Upper lobe of left lung (tissue), 6 donors: ENCODE measurements at regions not wholly inside any gene's neighbourhood (a gene's known extent, or its start where the extent isn't known, plus 50 kb on each side); places are given as distances from the start of the nearest gene placed in this dataset.

Source experiments
- ATAC-seq, 2 donors: fragments of 200-7000 bp; cut with Tn5 transposase; one replicate each; pipeline ENCODE4 v1.9.1; 2022; ENCODE audit warnings: mild to moderate bottlenecking in 2 of 2, moderate library complexity in 2 of 2; ENCODE audit not compliant: low FRiP score in 2 of 2
- DNase-seq, 2 donors: peaks; one replicate each; pipeline ENCODE4 v3.0.0-alpha.2; 2019 to 2020
- H3K27ac ChIP-seq, 4 donors: fragments of 200-600 bp; sonication (generic); one replicate each; pipeline ENCODE4 v1.5.1; 2016 to 2019
- H3K27me3 ChIP-seq, 4 donors: fragments of 200-600 bp; sonication (generic); one replicate each; pipeline ENCODE4 v1.5.1; 2017 to 2019
- H3K36me3 ChIP-seq, 4 donors: fragments of 200-600 bp; sonication (generic); one replicate each; pipeline ENCODE4 v1.5.1; 2016 to 2019
- H3K4me1 ChIP-seq, 4 donors: fragments of 200-600 bp; sonication (generic); one replicate each; pipeline ENCODE4 v1.5.1; 2018 to 2019
- H3K4me3 ChIP-seq, 4 donors: fragments of 200-600 bp; sonication (generic); one replicate each; pipeline ENCODE4 v1.5.1; 2017 to 2019; ENCODE audit warnings: mild to moderate bottlenecking in 2 of 4, moderate library complexity in 1 of 4
- H3K9me3 ChIP-seq, 4 donors: fragments of 200-600 bp; sonication (generic); one replicate each; pipeline ENCODE4 v1.5.1; 2018 to 2019
- CTCF ChIP-seq, 6 experiments: fragments of 450-650 bp in 4 of 6; fragments of 200-600 bp in 2 of 6; sonication (generic) in 2 of 6; IDR thresholded peaks; one replicate each; pipeline ENCODE4 v1.5.1; 2016 to 2019; ENCODE audit warnings: antibody characterized with exemption in 6 of 6
- EP300 ChIP-seq, 4 donors: sonication (generic); formaldehyde crosslinking; IDR thresholded peaks; one replicate each; pipeline ENCODE4 v1.5.1; 2017; ENCODE audit warnings: antibody characterized with exemption in 4 of 4, control low read depth in 2 of 4
- POLR2A ChIP-seq, 4 donors: fragments of 450-650 bp; IDR thresholded peaks; one replicate each; pipeline ENCODE4 v1.5.1; 2016 to 2017; ENCODE audit warnings: antibody characterized with exemption in 4 of 4, mild to moderate bottlenecking in 2 of 4
- POLR2AphosphoS5 ChIP-seq, 2 donors: sonication (generic); formaldehyde crosslinking; IDR thresholded peaks; one replicate each; pipeline ENCODE4 v1.5.1; 2017; ENCODE audit warnings: antibody characterized with exemption in 2 of 2
- WGBS, 2 donors: methylation state at CpG; one replicate each; pipeline ENCODE4 v1.1.5; 2017 to 2018; 5-methylcytosine and 5-hydroxymethylcytosine counted together
- donor health status: DM: no; HTN: no; CAD: no; lungs with moderate emphysema.
- donor health status: DM: no; HTN: yes; CAD: no; lungs with severe emphysema.

DNA sequence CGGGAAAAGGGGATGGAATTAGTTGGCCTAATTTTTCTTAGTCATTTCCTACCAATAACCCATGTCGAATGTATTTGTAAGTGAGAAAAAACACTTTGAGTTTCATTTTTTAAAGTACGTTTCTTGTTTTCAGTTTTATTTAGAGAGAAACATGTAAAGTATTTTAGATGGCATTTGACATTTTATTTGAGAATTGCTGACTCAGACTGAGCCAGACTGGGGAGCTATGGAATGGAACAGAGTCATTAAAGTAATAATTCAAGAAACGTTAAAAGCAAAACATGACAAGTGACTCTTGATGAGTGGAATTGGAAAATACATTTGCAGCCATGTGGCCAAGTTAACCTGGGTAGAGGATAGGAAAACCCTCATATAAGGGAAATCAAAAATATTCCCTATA lies 286.1 kb upstream of the NPSR1 start:
- Histone ChIP-seq H3K27me3 (no peaks in the 10 kb centered on the region), H3K4me3 (no peak overlapping the region), H3K9me3 (no peaks in the 10 kb centered on the region), H3K36me3 (no peaks in the 10 kb centered on the region), H3K27ac (no peak overlapping the region), H3K4me1 (no peaks in the 10 kb centered on the region)
- DNase-seq: no peak
- 77 to 79% methylated on average over 4 of the region's 4 CpGs for WGBS, 2 donors
- TF ChIP-seq POLR2AphosphoS5 (IDR thresholded peaks at IDR 0.05) (no peak), CTCF (IDR thresholded peaks at IDR 0.05) (no peak), POLR2A (IDR thresholded peaks at IDR 0.05) (no peak), EP300 (IDR thresholded peaks at IDR 0.05) (no peak)
- no peak for ATAC-seq

- Histone ChIP-seq H3K4me3 (no peak overlapping the region), H3K9me3 (no peaks in the 10 kb centered on the region), H3K27ac (no peak overlapping the region), H3K27me3 (no peaks in the 10 kb centered on the region), H3K36me3 (no peaks in the 10 kb centered on the region), H3K4me1 (no peaks in the 10 kb centered on the region)
- ATAC-seq: no peak
- no peak for DNase-seq
- no peak for TF ChIP-seq POLR2AphosphoS5 (IDR thresholded peaks at IDR 0.05)
- no peak for TF ChIP-seq POLR2A (IDR thresholded peaks at IDR 0.05)
- no peak for TF ChIP-seq CTCF (IDR thresholded peaks at IDR 0.05)
- TF ChIP-seq EP300 (IDR thresholded peaks at IDR 0.05): no peak
- 64 to 73% methylated on average over 1 of the region's 1 CpG for WGBS, 2 donors
These were observed 284.1 kb upstream of the NPSR1 start for GRCh38 chr7:34373940-34374339.

DNA sequence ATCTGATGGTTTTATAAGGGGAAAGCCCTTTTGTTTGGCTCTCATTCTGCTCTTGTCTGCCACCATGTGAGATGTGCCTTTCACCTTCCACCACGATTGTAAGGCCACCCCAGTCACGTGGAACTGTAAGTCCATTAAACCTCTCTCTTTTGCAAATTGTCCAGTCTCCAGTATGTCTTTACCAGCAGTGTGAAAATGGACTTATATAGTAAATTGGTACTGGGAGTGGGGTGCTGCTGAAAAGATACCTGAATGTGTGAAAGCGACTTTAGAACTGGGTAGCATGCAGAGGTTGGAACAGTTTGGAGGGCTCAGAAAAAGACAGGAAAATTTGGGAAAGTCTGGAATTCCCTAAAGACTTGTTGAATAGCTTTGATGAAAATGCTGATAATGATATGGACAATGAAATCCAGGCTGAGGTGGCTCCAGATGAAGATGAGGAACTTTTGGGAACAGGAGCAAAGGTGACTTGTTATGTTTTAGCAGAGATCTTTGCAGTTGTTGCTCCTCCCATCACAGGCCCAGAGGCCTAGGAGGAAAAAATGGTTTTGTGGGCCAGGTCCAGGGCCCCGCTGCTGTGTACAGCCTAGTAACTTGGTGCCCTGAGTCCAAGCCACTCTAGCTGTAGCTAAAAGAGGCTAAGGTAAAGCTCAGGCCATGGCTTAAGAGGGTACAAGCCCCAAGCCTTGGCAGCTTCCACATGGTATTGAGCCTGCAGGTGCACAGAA lies 275.7 kb upstream of the NPSR1 start:
- Histone ChIP-seq H3K27me3 (no peaks in the 10 kb centered on the region), H3K27ac (no peak overlapping the region), H3K9me3 (peaks cover 0 to 13% (median 9%) of the 10 kb centered on the region in 4 donors), H3K36me3 (no peaks in the 10 kb centered on the region), H3K4me1 (no peaks in the 10 kb centered on the region), H3K4me3 (no peak overlapping the region)
- TF ChIP-seq POLR2A (IDR thresholded peaks at IDR 0.05) (no peak), CTCF (IDR thresholded peaks at IDR 0.05) (no peak), EP300 (IDR thresholded peaks at IDR 0.05) (no peak), POLR2AphosphoS5 (IDR thresholded peaks at IDR 0.05) (no peak)
- WGBS, 2 donors: 82 to 83% methylated on average over 4 of the region's 4 CpGs
- ATAC-seq: no peak
- DNase-seq: no peak

DNA sequence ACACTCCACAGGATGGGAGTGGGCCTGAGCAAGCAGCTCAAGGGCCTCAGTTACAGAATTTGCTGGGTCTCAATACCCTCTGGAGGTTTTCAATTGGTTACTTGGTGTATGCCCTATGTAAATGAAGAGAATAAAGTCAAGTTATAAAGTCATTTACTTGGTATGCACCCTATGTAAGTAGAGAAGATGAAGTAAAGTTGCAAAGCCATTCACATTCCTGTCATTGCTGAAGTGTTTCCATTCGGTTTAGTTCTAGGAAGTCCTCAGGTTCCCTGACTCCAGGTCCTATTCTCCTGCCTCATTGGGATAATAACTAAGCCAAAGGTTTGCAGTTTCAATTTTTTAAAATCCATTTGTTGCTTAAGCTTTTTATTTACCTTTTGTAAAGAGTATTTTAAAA lies 272.6 kb upstream of the NPSR1 start:
- WGBS, 2 donors: 46 to 53% methylated on average over 1 of the region's 1 CpG
- no peaks in the 10 kb centered on the region for H3K27me3 ChIP-seq
- no peaks in the 10 kb centered on the region for H3K4me1 ChIP-seq
- H3K36me3 ChIP-seq: no peaks in the 10 kb centered on the region
- no peak overlapping the region for H3K27ac ChIP-seq
- H3K4me3 ChIP-seq: no peak overlapping the region
- DNase-seq (no peak), ATAC-seq (no peak)
- no peak for TF ChIP-seq EP300 (IDR thresholded peaks at IDR 0.05)
- no peak for TF ChIP-seq CTCF (IDR thresholded peaks at IDR 0.05)
- TF ChIP-seq POLR2AphosphoS5 (IDR thresholded peaks at IDR 0.05): no peak
- no peak for TF ChIP-seq POLR2A (IDR thresholded peaks at IDR 0.05)
- H3K9me3 ChIP-seq: peaks cover 0 to 13% (median 9%) of the 10 kb centered on the region in 4 donors
